ENCODE measurements at regions not wholly inside any gene's neighbourhood (a gene's known extent, or its start where the extent isn't known, plus 50 kb on each side); places are given as distances from the start of the nearest gene placed in this dataset.

GRCh38 chr7:136146925-136147324, 169.8 kb upstream of the MTPN start:
- Histone ChIP-seq H3K79me2 (ENCODE audit: insufficient read depth, low read length) (no peaks in the 10 kb centered on the region), H4K5ac (ENCODE audit: insufficient read length, low read depth, low read length) (no peak overlapping the region), H2BK12ac (ENCODE audit: insufficient read length, low read depth, low read length) (no peak overlapping the region), H3K23me2 (ENCODE audit: insufficient read length, low read depth, low read length, poor library complexity, severe bottlenecking) (no peaks in the 10 kb centered on the region), H3K4ac (ENCODE audit: low read depth, low read length) (no peak overlapping the region), H3K27me3 (ENCODE audit: insufficient read depth, low read length) (no peaks in the 10 kb centered on the region), H2AK5ac (ENCODE audit: insufficient read length, low read length) (no peak overlapping the region), H2AFZ (ENCODE audit: low read length) (no peak overlapping the region), H3K27ac (ENCODE audit: insufficient read length, low read depth, low read length) (no peak overlapping the region), H3K14ac (ENCODE audit: insufficient read depth, low read length) (no peak overlapping the region), H3K9ac (ENCODE audit: extremely low read depth, insufficient read length, low read length) (no peak overlapping the region), H3K4me1 (ENCODE audit: insufficient read depth, low read length) (no peaks in the 10 kb centered on the region), H3K56ac (ENCODE audit: insufficient read length, low read depth, low read length) (no peak overlapping the region), H3K23ac (ENCODE audit: insufficient read length, low read depth, low read length) (no peak overlapping the region), H2BK120ac (ENCODE audit: low read depth, low read length, poor library complexity, severe bottlenecking) (no peak overlapping the region), H3K18ac (ENCODE audit: insufficient read length, low read depth, low read length) (no peak overlapping the region), H4K8ac (replicated peaks; ENCODE audit: insufficient read length, low read depth, low read length) (no peak overlapping the region), H2BK15ac (ENCODE audit: low read depth, low read length) (no peak overlapping the region), H3K79me1 (ENCODE audit: insufficient read depth, low read depth, low read length, poor library complexity, severe bottlenecking) (no peaks in the 10 kb centered on the region), H2BK5ac (ENCODE audit: insufficient read length, low read length) (no peak overlapping the region), H3T11ph (ENCODE audit: low read length) (no peak overlapping the region), H3K9me3 (ENCODE audit: control insufficient read depth, low read depth, low read length) (no peaks in the 10 kb centered on the region), H2BK20ac (ENCODE audit: low read depth, low read length, poor library complexity, severe bottlenecking) (no peak overlapping the region), H4K20me1 (ENCODE audit: control insufficient read depth, insufficient read depth, insufficient read length) (no peaks in the 10 kb centered on the region), H4K91ac (ENCODE audit: insufficient read length, low read depth, low read length) (no peak overlapping the region), H3K4me2 (ENCODE audit: insufficient read depth, insufficient read length, low read length) (no peak overlapping the region)
- Mint-ChIP-seq H3K4me1 (no peaks in the 10 kb centered on the region), H3K36me3 (ENCODE audit: insufficient read depth in 1 of 3, low read depth in 3 of 3) (no peaks in the 10 kb centered on the region), H3K27me3 (ENCODE audit: low read depth) (no peaks in the 10 kb centered on the region; the same call in 1 of the 2 replicates), H3K27ac (no peak overlapping the region), H3K4me3 (no peak overlapping the region), H3K9me3 (no peaks in the 10 kb centered on the region)
- WGBS (ENCODE audit: extremely low coverage, insufficient read length, low lambda C conversion rate), result no CpG with 5 or more reads among the region's 1 CpG
- no peak for DNase-seq
- TF ChIP-seq CTCF (conservative IDR thresholded peaks at IDR 0.05), result no peak
